DND-41 (cell line): ENCODE measurements at regions not wholly inside any gene's neighbourhood (a gene's known extent, or its start where the extent isn't known, plus 50 kb on each side); places are given as distances from the start of the nearest gene placed in this dataset.

Experiments
- ATAC-seq: fragments of 200-7000 bp; cut with Tn5 transposase; 3 replicates; pipeline ENCODE4 v1.9.1; 2021; ENCODE audit warnings: low read depth; ENCODE audit not compliant: insufficient read depth
- DNase-seq: peaks from one replicate; pipeline ENCODE4 v3.0.0-alpha.2; 2020
- H2AFZ ChIP-seq: 2 replicates; pipeline ENCODE4 v1.6.0; 2012; ENCODE audit warnings: low read depth, low read length
- H3K27ac ChIP-seq: 2 replicates; pipeline ENCODE4 v1.5.1; 2012; ENCODE audit warnings: low read length, inconsistent platforms
- H3K27me3 ChIP-seq: fragments of 200-600 bp; sonication (generic); 2 replicates; pipeline ENCODE4 v1.6.0; 2012; ENCODE audit warnings: low read length, mild to moderate bottlenecking, inconsistent platforms; ENCODE audit not compliant: insufficient read depth, poor library complexity
- H3K36me3 ChIP-seq: 2 replicates; pipeline ENCODE4 v1.5.1; 2012; ENCODE audit warnings: low read length, inconsistent platforms; ENCODE audit not compliant: insufficient read depth
- H3K4me1 ChIP-seq: 2 replicates; pipeline ENCODE4 v1.5.1; 2012; ENCODE audit warnings: mild to moderate bottlenecking, low read length; ENCODE audit not compliant: insufficient read depth
- H3K4me2 ChIP-seq: 2 replicates; pipeline ENCODE4 v1.6.0; 2012; ENCODE audit warnings: mild to moderate bottlenecking, moderate library complexity, low read length, inconsistent platforms; ENCODE audit not compliant: insufficient read depth
- H3K4me3 ChIP-seq, 2 experiments: fragments of 200-600 bp in 1 of 2; shearing (Covaris generic) in 1 of 2; 2 replicates each; pipeline ENCODE4 v1.5.1; 2012 to 2016; ENCODE audit warnings: inconsistent platforms in 2 of 2, low read length in 2 of 2, mild to moderate bottlenecking in 2 of 2, low read depth in 1 of 2, moderate library complexity in 1 of 2
- H3K79me2 ChIP-seq: 2 replicates; pipeline ENCODE4 v1.6.0; 2012; ENCODE audit warnings: low read length, inconsistent platforms; ENCODE audit not compliant: insufficient read depth
- H3K9ac ChIP-seq: 2 replicates; pipeline ENCODE4 v1.6.0; 2012; ENCODE audit warnings: low read depth, mild to moderate bottlenecking, inconsistent platforms, low read length, moderate library complexity
- H3K9me3 ChIP-seq: 2 replicates; pipeline ENCODE4 v1.5.1; 2012; ENCODE audit warnings: low read length, moderate library complexity, mild to moderate bottlenecking, inconsistent platforms; ENCODE audit not compliant: insufficient read depth, severe bottlenecking
- H4K20me1 ChIP-seq: 2 replicates; pipeline ENCODE4 v1.6.0; 2012; ENCODE audit warnings: low read length; ENCODE audit not compliant: insufficient read depth
- CTCF ChIP-seq: IDR thresholded peaks from 2 replicates; pipeline ENCODE4 v1.5.1; 2012; ENCODE audit warnings: borderline replicate concordance, low read length, moderate library complexity, mild to moderate bottlenecking; ENCODE audit not compliant: poor library complexity, severe bottlenecking; ENCODE audit errors: extremely low read depth
- EZH2 ChIP-seq: IDR thresholded peaks from 3 replicates; pipeline ENCODE4 v1.6.1; 2012; ENCODE audit warnings: borderline replicate concordance, low read depth, mild to moderate bottlenecking, moderate library complexity, low read length, inconsistent platforms; ENCODE audit not compliant: severe bottlenecking

DNA sequence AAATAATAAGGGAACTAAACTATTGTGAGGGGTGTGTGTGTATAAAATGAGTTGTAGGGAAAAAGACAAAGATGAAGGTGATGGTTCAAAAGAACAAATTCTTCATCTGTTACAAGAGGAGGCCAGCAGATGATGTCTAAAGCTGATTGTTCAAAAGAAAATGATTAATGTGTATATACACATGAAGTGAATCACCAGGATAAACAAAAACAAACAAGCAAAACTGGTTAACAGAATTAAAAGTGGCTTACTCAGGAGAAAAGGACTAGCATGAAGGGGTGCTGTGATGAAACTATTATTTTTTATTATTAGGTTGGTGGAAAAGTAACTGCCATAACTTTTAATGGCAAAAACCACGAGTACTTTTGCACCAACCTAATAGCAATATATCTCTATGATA is 348.4 kb downstream of the BCL11B start:
- H4K20me1 ChIP-seq: no peaks in the 10 kb centered on the region
- no peaks in the 10 kb centered on the region for H3K4me1 ChIP-seq
- H3K27ac ChIP-seq: no peak overlapping the region
- no peaks in the 10 kb centered on the region for H3K27me3 ChIP-seq
- H2AFZ ChIP-seq: no peak overlapping the region
- H3K4me3 ChIP-seq: no peak overlapping the region
- no peaks in the 10 kb centered on the region for H3K79me2 ChIP-seq
- H3K9ac ChIP-seq: no peak overlapping the region
- DNase-seq (no peak), ATAC-seq (no peak)
- no peaks in the 10 kb centered on the region for H3K9me3 ChIP-seq
- no peaks in the 10 kb centered on the region for H3K36me3 ChIP-seq
- TF ChIP-seq CTCF (no peak), EZH2 (no peak)
- H3K4me2 ChIP-seq: no peak overlapping the region

DNA sequence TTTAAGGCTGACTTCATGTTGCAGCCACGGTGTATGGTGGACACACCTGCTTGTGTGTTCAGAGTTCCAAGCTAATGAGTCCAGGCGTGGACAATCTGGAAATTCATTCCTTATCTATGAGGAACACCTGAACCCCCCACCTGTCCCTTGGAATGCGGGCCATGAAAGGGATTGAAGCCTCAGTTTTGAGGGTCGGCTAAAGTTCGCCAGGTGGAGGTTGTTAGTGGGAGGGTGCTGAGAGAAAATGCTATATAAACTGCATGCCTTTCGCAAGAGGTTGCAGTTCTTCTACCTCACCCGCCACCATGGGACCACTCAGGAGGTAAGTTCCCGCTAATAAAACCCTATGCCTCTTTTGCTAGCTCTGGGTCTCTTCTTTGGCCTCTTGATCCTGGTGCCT is 348.0 kb downstream of the BCL11B start:
- no peaks in the 10 kb centered on the region for H3K36me3 ChIP-seq
- no peak overlapping the region for H2AFZ ChIP-seq
- no peaks in the 10 kb centered on the region for H3K9me3 ChIP-seq
- no peaks in the 10 kb centered on the region for H3K27me3 ChIP-seq
- DNase-seq (no peak), ATAC-seq (no peak)
- no peak overlapping the region for H3K9ac ChIP-seq
- no peak overlapping the region for H3K4me3 ChIP-seq
- no peak overlapping the region for H3K4me2 ChIP-seq
- no peaks in the 10 kb centered on the region for H3K4me1 ChIP-seq
- H3K27ac ChIP-seq: no peak overlapping the region
- H3K79me2 ChIP-seq: no peaks in the 10 kb centered on the region
- H4K20me1 ChIP-seq: no peaks in the 10 kb centered on the region
- TF ChIP-seq CTCF (no peak), EZH2 (no peak)

GRCh38 chr14:98925354-98926040 is 346.5 kb downstream of the BCL11B start:
- no peaks in the 10 kb centered on the region for H3K4me1 ChIP-seq
- H3K4me3 ChIP-seq: no peak overlapping the region
- DNase-seq (no peak), ATAC-seq (no peak)
- H3K79me2 ChIP-seq: no peaks in the 10 kb centered on the region
- H2AFZ ChIP-seq: no peak overlapping the region
- no peaks in the 10 kb centered on the region for H4K20me1 ChIP-seq
- TF ChIP-seq CTCF (no peak), EZH2 (no peak)
- H3K4me2 ChIP-seq: no peak overlapping the region
- H3K27me3 ChIP-seq: no peaks in the 10 kb centered on the region
- no peak overlapping the region for H3K27ac ChIP-seq
- H3K9me3 ChIP-seq: no peaks in the 10 kb centered on the region
- H3K36me3 ChIP-seq: no peaks in the 10 kb centered on the region
- H3K9ac ChIP-seq: no peak overlapping the region
